BLaER1 (cell line): ENCODE measurements at regions not wholly inside any gene's neighbourhood (a gene's known extent, or its start where the extent isn't known, plus 50 kb on each side); places are given as distances from the start of the nearest gene placed in this dataset.
"Not testable (repeated sequence)": the region's sequence is repeated elsewhere in the genome, so short reads cannot be mapped to it uniquely, and the experiment has no call there.

ENCODE experiments used
- H3K27ac ChIP-seq: shearing (Covaris generic); formaldehyde crosslinking; 2 replicates; pipeline ENCODE4 v1.8.1; 2022
- H3K27me3 ChIP-seq: shearing (Covaris generic); formaldehyde crosslinking; 2 replicates; pipeline ENCODE4 v1.8.1; 2022
- H3K36me3 ChIP-seq: shearing (Covaris generic); formaldehyde crosslinking; 2 replicates; pipeline ENCODE4 v1.8.1; 2022
- H3K4me1 ChIP-seq: shearing (Covaris generic); formaldehyde crosslinking; 2 replicates; pipeline ENCODE4 v1.8.1; 2022
- H3K4me2 ChIP-seq: shearing (Covaris generic); formaldehyde crosslinking; 2 replicates; pipeline ENCODE4 v1.8.1; 2022
- H3K4me3 ChIP-seq: shearing (Covaris generic); formaldehyde crosslinking; 2 replicates; pipeline ENCODE4 v1.8.1; 2022
- H3K9ac ChIP-seq: shearing (Covaris generic); formaldehyde crosslinking; 2 replicates; pipeline ENCODE4 v1.8.1; 2022
- H3K9me3 ChIP-seq: shearing (Covaris generic); formaldehyde crosslinking; 2 replicates; pipeline ENCODE4 v1.8.1; 2022
- H4K20me1 ChIP-seq: shearing (Covaris generic); formaldehyde crosslinking; 2 replicates; pipeline ENCODE4 v1.8.1; 2022
- Cebpa-rat ChIP-seq: shearing (Covaris generic); IDR thresholded peaks from 2 replicates; pipeline ENCODE4 v1.8.1; 2022

DNA sequence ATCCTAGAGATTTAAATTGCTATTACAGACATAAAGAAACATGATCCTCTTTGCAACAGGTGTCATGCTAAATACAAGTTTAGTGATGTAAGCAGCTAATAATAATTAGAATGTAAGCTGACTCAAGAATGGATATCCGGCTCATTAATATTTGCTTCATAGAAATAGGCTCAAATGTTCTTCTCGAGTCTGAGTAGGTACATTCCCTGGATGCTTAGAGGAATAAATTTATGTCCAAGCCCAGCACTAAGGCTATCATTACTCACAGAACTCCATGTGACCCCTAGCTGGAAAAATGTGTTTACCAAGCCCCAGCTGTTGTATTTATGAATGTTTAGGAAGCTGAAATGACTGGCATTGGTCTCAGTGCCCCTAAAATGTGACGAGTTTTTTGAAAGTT is 87.6 kb upstream of the TSPAN7 start:
- H3K27ac ChIP-seq: no peak overlapping the region
- H3K4me1 ChIP-seq: no peaks in the 10 kb centered on the region
- H3K36me3 ChIP-seq: no peaks in the 10 kb centered on the region
- no peak overlapping the region for H3K4me2 ChIP-seq
- H3K9me3 ChIP-seq: no peaks in the 10 kb centered on the region
- no peaks in the 10 kb centered on the region for H3K27me3 ChIP-seq
- no peaks in the 10 kb centered on the region for H4K20me1 ChIP-seq
- H3K4me3 ChIP-seq: no peak overlapping the region
- TF ChIP-seq Cebpa-rat: no peak
- H3K9ac ChIP-seq: no peak overlapping the region

GRCh38 chrX:38474543-38474942 is 86.8 kb upstream of the TSPAN7 start:
- no peaks in the 10 kb centered on the region for H4K20me1 ChIP-seq
- H3K4me3 ChIP-seq: no peak overlapping the region
- TF ChIP-seq Cebpa-rat: no peak
- no peaks in the 10 kb centered on the region for H3K36me3 ChIP-seq
- H3K9ac ChIP-seq: no peak overlapping the region
- H3K4me1 ChIP-seq: no peaks in the 10 kb centered on the region
- no peak overlapping the region for H3K4me2 ChIP-seq
- H3K9me3 ChIP-seq: no peaks in the 10 kb centered on the region
- no peak overlapping the region for H3K27ac ChIP-seq
- H3K27me3 ChIP-seq: no peaks in the 10 kb centered on the region

DNA sequence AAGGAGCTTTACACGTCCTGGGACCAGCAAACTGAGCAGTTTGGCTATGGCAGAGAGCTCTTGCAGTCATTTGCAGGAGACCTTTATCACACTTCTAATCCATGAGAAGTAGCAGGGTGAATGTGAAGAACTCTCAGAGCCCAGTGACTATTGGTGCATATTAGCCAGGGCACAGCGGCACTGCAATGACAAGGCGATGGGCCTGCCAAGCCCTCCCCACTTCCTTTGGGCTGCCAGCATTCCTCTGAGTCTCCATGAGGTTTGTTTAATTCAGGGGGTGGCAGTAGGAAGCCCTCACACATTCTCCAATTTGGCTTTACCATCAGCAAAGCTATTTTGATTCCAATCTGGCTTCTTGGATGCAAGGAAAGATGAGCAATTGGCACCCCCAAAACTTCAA is 79.2 kb upstream of the TSPAN7 start:
- no peaks in the 10 kb centered on the region for H3K36me3 ChIP-seq
- no peaks in the 10 kb centered on the region for H3K27me3 ChIP-seq
- H3K27ac ChIP-seq: no peak overlapping the region
- no peak overlapping the region for H3K9ac ChIP-seq
- H3K4me3 ChIP-seq: no peak overlapping the region
- H3K9me3 ChIP-seq: no peaks in the 10 kb centered on the region
- no peaks in the 10 kb centered on the region for H3K4me1 ChIP-seq
- no peak overlapping the region for H3K4me2 ChIP-seq
- no peaks in the 10 kb centered on the region for H4K20me1 ChIP-seq
- TF ChIP-seq Cebpa-rat: no peak

DNA sequence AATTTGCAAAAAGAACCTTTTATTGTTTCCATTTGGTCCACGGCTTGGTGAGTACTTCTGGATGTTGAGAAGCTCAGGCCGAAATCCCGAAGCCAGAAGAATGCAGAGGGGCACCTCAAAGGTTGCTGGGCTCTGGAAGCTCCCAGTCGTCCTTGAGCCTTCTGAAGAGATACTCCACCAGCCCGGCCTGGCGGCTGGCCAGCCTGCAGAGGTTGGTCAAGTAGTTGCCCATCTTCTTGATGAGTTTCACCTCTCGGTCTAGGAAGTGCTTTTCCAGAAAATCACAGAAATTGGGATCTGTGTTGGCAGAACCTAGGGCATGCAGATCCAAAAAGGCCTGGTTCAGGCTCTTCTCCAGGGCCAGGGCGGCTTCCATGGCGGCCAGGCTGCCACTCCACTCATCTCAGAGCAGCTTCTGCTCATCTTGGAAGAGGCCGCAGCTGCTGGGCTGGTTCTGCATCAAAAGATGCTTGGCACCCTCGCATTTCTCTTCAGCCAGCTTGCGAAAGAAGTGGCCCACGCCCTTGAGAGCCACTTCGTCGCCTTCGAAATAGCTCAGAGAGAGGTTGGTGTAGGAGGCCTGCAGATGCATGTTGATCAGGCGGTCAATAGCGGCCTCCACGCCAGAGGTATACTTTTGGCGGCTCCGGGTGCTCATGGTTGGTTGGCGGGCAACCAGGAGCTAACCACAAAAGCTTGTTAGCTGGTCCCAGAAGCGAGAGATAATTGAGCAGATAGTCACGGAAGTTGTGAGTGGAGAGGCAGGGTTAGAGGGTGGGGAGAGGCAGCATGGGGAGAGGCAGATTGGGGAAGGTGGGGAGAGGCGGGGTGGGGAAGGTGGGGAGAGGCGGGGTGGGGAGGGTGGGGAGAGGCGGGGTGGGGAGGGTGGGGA is 76.5 kb upstream of the TSPAN7 start:
- no peak for TF ChIP-seq Cebpa-rat
- Histone ChIP-seq H3K27me3 (no peaks in the 10 kb centered on the region), H3K9me3 (no peaks in the 10 kb centered on the region), H3K36me3 (no peaks in the 10 kb centered on the region), H3K4me1 (no peaks in the 10 kb centered on the region), H3K27ac (no peak overlapping the region), H3K4me2 (no peak overlapping the region), H3K4me3 (no peak overlapping the region), H3K9ac (no peak overlapping the region), H4K20me1 (no peaks in the 10 kb centered on the region)

DNA sequence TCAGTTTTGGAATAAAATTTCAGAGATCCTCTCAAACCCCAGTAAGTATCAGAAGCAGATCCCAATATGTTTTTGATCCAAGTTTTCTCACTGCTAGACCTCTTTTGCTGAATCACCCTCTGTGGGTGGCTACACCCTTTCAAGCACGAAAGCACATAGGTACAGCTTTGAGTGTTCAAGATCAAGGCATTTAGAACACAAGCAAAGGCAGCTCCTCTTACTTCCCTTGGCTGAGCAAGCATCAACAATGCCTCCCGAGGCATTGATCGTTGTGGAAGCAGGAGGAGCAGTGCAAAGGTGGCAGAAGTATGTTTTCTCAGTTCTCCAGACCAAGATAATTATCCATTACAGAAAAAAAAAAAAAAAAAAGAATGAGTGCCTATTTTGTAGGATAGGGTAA is 72.0 kb upstream of the TSPAN7 start:
- H3K9me3 ChIP-seq: no peaks in the 10 kb centered on the region
- H3K9ac ChIP-seq: no peak overlapping the region
- H3K4me3 ChIP-seq: no peak overlapping the region
- H3K27ac ChIP-seq: no peak overlapping the region
- no peaks in the 10 kb centered on the region for H3K4me1 ChIP-seq
- H3K27me3 ChIP-seq: no peaks in the 10 kb centered on the region
- H4K20me1 ChIP-seq: no peaks in the 10 kb centered on the region
- no peaks in the 10 kb centered on the region for H3K36me3 ChIP-seq
- no peak overlapping the region for H3K4me2 ChIP-seq
- TF ChIP-seq Cebpa-rat: no peak

GRCh38 chrX:38494239-38494823 is 67.0 kb upstream of the TSPAN7 start:
- H3K9me3 ChIP-seq: no peaks in the 10 kb centered on the region
- H3K4me1 ChIP-seq: no peaks in the 10 kb centered on the region
- H3K36me3 ChIP-seq: no peaks in the 10 kb centered on the region
- H3K27me3 ChIP-seq: no peaks in the 10 kb centered on the region
- H3K27ac ChIP-seq: no peak overlapping the region
- no peak overlapping the region for H3K4me2 ChIP-seq
- H3K4me3 ChIP-seq: no peak overlapping the region
- TF ChIP-seq Cebpa-rat: no peak
- no peak overlapping the region for H3K9ac ChIP-seq
- H4K20me1 ChIP-seq: no peaks in the 10 kb centered on the region

DNA sequence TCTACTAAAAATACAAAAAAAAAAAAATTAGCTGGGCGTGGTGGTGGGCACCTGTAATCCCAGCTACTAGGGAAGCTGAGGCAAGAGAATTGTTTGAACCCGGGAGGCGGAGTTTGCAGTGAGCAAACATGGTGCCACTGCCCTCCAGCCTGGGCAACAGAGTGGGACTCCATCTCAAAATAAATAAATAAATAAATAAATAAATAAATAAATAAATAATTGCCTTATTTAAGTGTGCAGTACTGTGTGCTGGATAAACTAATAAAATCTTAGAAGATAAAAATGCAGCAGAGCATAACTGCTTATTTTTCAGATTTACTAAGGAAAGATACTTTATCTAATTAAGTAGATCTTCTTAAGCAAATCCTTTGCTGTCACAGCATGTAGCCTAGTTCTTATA is 61.7 kb upstream of the TSPAN7 start:
- not testable (repeated sequence) for H4K20me1 ChIP-seq, H3K27me3 ChIP-seq, H3K36me3 ChIP-seq, H3K4me3 ChIP-seq, H3K4me2 ChIP-seq, H3K9ac ChIP-seq, H3K27ac ChIP-seq
- H3K4me1 ChIP-seq: peaks cover 15% of the 10 kb centered on the region
- H3K9me3 ChIP-seq: peaks cover 14% of the 10 kb centered on the region

GRCh38 chrX:38500141-38500540 is 61.2 kb upstream of the TSPAN7 start:
- Histone ChIP-seq H3K4me1 (peaks cover 15% of the 10 kb centered on the region), H3K9ac (no peak overlapping the region), H3K36me3 (no peaks in the 10 kb centered on the region), H3K4me2 (no peak overlapping the region), H3K27ac (no peak overlapping the region), H3K9me3 (peaks cover 14% of the 10 kb centered on the region), H3K4me3 (no peak overlapping the region), H3K27me3 (no peaks in the 10 kb centered on the region), H4K20me1 (no peaks in the 10 kb centered on the region)
- TF ChIP-seq Cebpa-rat: no peak

DNA sequence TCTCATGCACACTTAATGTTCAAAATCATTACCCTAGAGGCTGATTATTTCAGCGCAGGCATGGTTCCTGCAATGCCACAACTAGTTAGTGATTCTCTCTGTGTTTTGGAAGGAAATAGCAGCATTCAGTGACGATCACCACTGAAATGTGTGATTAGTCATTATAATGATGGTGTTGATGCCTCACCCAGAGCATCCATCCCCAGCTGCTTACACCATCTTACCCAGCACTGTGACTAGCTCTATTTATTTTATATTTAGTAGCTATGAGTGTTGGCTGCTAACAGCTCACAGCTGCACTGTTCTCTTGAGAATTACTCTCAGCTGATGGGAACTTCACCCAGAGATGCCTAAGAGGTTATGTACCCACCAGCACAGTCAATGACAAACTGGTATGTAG is 60.5 kb upstream of the TSPAN7 start:
- Histone ChIP-seq H3K36me3 (no peaks in the 10 kb centered on the region), H3K9me3 (peaks cover 14% of the 10 kb centered on the region), H3K4me3 (no peak overlapping the region), H3K9ac (no peak overlapping the region), H4K20me1 (no peaks in the 10 kb centered on the region), H3K27me3 (no peaks in the 10 kb centered on the region), H3K4me2 (peak overlapping the region; percentile 15; the same call in 1 of the 2 replicates), H3K27ac (no peak overlapping the region), H3K4me1 (peaks cover 15% of the 10 kb centered on the region)
- TF ChIP-seq Cebpa-rat: no peak

DNA sequence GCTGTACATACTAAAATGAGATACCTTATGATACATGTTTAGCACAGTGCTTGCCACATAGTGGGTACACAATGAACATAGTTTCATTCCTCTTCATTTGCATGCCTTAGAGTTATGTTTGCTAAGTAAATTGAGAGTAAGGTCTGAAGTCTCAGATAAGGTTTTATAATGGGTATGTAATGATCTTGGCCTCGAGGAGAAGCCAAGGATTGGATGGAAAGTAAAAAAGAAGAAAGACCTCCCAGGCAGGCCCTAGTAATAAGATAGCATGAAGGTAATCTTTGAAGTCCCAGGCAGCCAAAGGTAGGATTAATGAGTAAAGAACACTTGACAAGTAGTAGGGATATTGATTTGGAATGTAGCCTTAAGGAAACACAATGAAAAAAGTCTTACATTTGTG is 55.8 kb upstream of the TSPAN7 start:
- TF ChIP-seq Cebpa-rat: no peak
- no peak overlapping the region for H3K4me2 ChIP-seq
- H3K9ac ChIP-seq: no peak overlapping the region
- H3K4me3 ChIP-seq: no peak overlapping the region
- peaks cover 10% of the 10 kb centered on the region for H3K4me1 ChIP-seq
- H4K20me1 ChIP-seq: no peaks in the 10 kb centered on the region
- no peak overlapping the region for H3K27ac ChIP-seq
- peaks cover 14% of the 10 kb centered on the region for H3K9me3 ChIP-seq
- no peaks in the 10 kb centered on the region for H3K36me3 ChIP-seq
- H3K27me3 ChIP-seq: no peaks in the 10 kb centered on the region
